ENCODE measurements at regions not wholly inside any gene's neighbourhood (a gene's known extent, or its start where the extent isn't known, plus 50 kb on each side); places are given as distances from the start of the nearest gene placed in this dataset.
A peak's percentile ranks its signal among the peaks of the same experiment; 100 is the strongest.

DNA sequence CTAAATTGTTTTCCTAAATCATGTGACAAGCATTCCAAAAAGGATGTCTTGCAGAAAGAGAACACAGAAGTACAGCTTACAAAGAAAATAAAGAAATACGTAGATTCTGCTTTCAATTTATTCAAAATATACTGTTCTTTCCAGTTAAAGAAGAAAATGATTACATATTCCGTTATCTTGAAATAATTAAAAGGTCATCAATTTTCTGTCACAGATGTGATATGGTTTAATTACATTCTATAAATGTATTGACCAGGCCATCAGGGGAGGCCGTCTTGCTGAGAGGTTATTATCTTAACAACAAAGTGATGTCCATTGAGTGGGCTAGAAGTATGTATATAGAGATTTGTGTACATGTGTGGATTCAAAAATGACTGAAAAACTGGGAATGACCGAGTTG, 432.9 kb downstream of the SETD4 start:
- ChIA-PET CTCF (interaction anchor here (2.0 kb wide), 1 partner anchor 11 kb away, joined by 7 read pairs; no protein-coding TSS in a partner anchor), POLR2A (no interaction called here)
- TF ChIP-seq, protein P1, sequence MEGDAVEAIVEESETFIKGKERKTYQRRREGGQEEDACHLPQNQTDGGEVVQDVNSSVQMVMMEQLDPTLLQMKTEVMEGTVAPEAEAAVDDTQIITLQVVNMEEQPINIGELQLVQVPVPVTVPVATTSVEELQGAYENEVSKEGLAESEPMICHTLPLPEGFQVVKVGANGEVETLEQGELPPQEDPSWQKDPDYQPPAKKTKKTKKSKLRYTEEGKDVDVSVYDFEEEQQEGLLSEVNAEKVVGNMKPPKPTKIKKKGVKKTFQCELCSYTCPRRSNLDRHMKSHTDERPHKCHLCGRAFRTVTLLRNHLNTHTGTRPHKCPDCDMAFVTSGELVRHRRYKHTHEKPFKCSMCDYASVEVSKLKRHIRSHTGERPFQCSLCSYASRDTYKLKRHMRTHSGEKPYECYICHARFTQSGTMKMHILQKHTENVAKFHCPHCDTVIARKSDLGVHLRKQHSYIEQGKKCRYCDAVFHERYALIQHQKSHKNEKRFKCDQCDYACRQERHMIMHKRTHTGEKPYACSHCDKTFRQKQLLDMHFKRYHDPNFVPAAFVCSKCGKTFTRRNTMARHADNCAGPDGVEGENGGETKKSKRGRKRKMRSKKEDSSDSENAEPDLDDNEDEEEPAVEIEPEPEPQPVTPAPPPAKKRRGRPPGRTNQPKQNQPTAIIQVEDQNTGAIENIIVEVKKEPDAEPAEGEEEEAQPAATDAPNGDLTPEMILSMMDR (IDR thresholded peaks at IDR 0.05; ENCODE audit: insufficient read depth, low read length, missing control alignments), result no peak
- no peak overlapping the region for H3K4me3 ChIP-seq (ENCODE audit: low read depth, low read length)
- no peak for DNase-seq (ENCODE audit: low read depth, low spot score)

DNA sequence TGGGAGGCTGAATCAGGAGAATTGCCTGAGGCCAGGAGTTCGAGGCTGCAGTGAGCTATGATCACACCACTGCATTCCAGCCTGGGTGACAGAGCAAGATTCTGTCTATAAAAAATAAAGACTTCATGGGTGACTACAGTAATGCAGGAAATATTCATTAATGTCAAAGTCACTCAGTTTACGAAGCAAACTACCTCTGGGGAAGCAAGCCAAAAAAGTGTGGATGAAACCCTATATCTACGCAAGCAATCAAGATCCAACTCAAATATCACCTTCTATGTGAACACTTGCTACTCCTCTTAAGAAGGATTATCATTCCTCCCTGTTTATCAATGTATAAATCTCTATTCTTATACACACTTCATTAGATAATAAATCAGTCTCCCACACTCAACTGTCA, 434.8 kb downstream of the SETD4 start:
- DNase-seq (ENCODE audit: low read depth, low spot score), result no peak
- CTCF ChIA-PET, result interaction anchor here (1.0 to 2.6 kb wide), 2 partner anchors 10 to 11 kb away, joined by 3 to 10 read pairs; no protein-coding TSS in a partner anchor

DNA sequence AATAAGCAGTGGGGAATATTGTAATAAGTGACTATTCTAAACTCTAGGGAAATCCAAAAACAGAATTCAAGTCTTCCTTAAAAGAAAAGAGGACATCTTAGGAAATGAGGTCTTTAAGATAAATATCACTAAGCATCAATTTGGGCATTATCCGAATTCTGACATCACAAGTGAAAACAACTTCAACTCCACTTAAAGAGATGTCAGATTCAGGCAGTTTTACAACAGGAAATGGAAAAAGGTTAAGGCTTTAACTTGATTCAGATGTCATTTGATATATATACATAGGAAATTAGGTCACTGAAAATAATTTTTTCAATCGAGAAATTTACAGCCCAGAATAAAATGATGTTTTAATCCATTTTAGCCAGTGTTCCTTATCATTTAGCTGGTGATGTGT, 435.4 kb downstream of the SETD4 start:
- ChIA-PET POLR2A (no interaction called here), CTCF (interaction anchor here (1.0 to 2.6 kb wide), 2 partner anchors 9 to 11 kb away, joined by 3 to 10 read pairs; no protein-coding TSS in a partner anchor)
- TF ChIP-seq, protein P1 (IDR thresholded peaks at IDR 0.05; ENCODE audit: insufficient read depth, low read length, missing control alignments), result no peak
- no peak overlapping the region for H3K4me3 ChIP-seq (ENCODE audit: low read depth, low read length)
- DNase-seq (ENCODE audit: low read depth, low spot score), result no peak

More for the DNA sequence above, 434.8 kb downstream of the SETD4 start:
- TF ChIP-seq, protein P1 (IDR thresholded peaks at IDR 0.05; ENCODE audit: insufficient read depth, low read length, missing control alignments), result no peak
- POLR2A ChIA-PET, result no interaction called here
- no peak overlapping the region for H3K4me3 ChIP-seq (ENCODE audit: low read depth, low read length)

DNA sequence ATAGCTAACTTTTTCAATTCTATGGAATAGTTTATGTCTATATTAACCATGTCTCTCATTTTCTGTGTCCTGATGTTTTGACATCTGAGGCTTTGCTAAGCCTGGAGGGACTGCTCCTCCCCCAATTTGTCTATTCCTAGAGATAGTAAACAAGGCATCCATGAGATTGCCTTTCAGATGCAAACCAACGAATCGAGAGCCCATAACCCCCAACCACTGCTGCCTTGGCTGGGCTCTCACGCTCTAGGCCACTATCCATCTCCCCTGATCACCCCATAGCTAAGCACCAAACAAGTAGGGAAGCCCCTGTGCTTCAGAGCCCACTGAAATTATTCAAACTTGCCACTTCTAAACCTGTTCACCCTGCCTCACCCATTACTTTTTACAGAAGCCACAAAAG, 437.7 kb downstream of the SETD4 start:
- TF ChIP-seq, protein P1 (IDR thresholded peaks at IDR 0.05; ENCODE audit: insufficient read depth, low read length, missing control alignments), result no peak
- ChIA-PET POLR2A (no interaction called here), CTCF (interaction anchor here (1.5 kb wide), 1 partner anchor 219 kb away, joined by 3 read pairs; no protein-coding TSS in a partner anchor)
- no peak overlapping the region for H3K4me3 ChIP-seq (ENCODE audit: low read depth, low read length)
- DNase-seq (ENCODE audit: low read depth, low spot score), result no peak

DNA sequence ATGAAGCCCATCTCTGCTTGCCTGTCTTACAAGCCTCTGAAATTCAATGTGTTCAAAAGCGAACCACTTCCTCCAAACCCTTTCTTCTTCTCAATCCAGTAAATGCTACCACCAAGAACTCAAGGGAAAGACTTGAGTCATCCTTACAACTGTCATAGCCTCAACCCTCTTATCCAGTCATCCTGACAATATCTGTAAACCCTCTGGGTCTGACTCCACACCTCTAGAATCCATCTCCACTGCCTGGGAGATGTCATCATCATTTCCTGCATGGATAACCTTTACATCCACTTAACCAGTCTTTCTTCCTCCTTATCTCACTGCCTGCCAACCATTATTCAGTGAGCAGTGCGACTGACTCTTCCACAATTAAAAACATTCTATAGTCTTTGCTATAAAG, 441.1 kb downstream of the SETD4 start:
- TF ChIP-seq, protein P1 (IDR thresholded peaks at IDR 0.05; ENCODE audit: insufficient read depth, low read length, missing control alignments), result no peak
- ChIA-PET POLR2A (no interaction called here), CTCF (interaction anchor here (1.3 kb wide), 1 partner anchor 29 kb away, joined by 3 read pairs; no protein-coding TSS in a partner anchor)
- H3K4me3 ChIP-seq (ENCODE audit: low read depth, low read length), result no peak overlapping the region
- DNase-seq (ENCODE audit: low read depth, low spot score), result peak; percentile 44

DNA sequence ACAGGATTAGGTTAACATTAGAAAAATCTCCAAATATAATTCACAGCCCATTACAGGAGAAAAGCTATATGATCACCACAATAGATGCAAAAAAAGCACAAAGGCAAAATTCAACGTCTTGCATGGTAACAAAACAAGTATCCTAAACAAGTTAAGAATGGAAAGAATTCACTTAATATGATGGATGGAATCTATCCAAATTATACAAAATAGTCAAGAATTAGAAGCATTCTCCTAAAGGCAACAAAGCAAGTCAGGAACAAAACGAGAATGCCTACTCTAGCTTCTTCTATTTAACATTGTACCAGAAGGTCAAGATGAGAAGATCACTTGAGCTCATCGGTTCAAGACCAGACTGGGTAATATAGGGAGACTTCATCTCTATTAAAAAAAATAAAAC, 442.8 kb downstream of the SETD4 start:
- no peak overlapping the region for H3K4me3 ChIP-seq (ENCODE audit: low read depth, low read length)
- POLR2A ChIA-PET, result interaction anchor here (0.6 kb wide), 1 partner anchor 1093 kb away, joined by 3 read pairs; no protein-coding TSS in a partner anchor
- TF ChIP-seq, protein P1 (IDR thresholded peaks at IDR 0.05; ENCODE audit: insufficient read depth, low read length, missing control alignments), result no peak
- DNase-seq (ENCODE audit: low read depth, low spot score), result no peak
- CTCF ChIA-PET, result interaction anchor here (1.1 to 2.7 kb wide), 4 partner anchors 22 to 565 kb away, joined by 3 to 15 read pairs (median 3); no protein-coding TSS in a partner anchor

All from AG04449 (cell line).